ENCODE measurements at regions not wholly inside any gene's neighbourhood (a gene's known extent, or its start where the extent isn't known, plus 50 kb on each side); places are given as distances from the start of the nearest gene placed in this dataset.

DNA sequence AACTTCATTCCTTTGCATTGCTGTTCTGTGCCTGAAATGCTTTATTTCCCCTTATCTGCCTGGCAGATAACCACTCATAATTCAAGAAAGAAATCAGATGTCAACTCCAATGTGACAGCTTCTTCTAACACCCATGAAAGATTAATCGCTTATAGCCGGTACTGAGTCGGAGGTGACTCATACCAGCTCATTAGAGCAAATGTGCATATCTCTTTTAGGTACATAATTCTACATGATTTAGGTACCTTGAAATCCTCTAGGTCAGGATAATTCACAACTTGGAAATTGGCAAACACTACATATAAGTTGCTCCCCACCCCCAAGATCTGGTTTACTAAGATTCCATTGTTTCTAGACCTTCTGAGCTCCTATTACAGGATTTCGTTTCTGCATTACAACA, 554.4 kb upstream of the SORCS1 start:
- no peak for DNase-seq

DNA sequence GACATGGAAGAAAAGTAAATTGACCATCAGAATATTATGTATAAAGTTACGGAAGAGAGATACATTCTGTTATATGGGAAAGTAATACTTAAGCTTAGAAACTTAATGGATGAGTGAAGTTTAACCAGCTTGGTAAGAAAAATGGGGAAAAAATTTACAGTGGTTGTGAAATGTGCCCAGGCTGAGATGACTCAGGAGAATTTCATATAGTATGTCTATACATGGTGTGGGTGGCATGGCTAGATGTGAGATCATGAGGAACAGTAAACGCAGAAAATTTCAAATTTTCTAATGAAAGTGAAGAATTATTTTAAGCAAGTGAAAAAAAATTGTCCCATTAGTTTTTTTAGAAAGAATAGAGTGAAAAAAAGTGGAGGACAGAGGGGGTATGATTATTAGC, 552.5 kb upstream of the SORCS1 start:
- no peak for DNase-seq

DNA sequence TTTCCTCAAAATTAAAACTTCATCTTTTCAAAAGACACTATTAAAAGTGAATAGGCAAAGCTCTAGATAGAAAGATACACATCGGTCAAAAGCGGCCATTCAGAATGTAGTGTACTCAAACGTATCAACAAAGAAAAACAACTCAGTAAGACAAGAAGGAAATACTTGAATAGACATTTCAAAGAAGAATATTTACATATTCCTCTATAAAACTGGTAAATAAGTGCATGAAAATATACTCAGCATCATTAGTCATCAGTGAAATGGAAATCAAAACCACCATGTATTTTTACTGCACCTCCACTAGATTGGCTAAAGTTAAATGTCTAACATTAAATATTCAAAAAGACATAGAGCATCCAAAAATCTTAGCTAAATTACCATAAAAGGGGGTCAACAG, 551.1 kb upstream of the SORCS1 start:
- DNase-seq, result no peak

DNA sequence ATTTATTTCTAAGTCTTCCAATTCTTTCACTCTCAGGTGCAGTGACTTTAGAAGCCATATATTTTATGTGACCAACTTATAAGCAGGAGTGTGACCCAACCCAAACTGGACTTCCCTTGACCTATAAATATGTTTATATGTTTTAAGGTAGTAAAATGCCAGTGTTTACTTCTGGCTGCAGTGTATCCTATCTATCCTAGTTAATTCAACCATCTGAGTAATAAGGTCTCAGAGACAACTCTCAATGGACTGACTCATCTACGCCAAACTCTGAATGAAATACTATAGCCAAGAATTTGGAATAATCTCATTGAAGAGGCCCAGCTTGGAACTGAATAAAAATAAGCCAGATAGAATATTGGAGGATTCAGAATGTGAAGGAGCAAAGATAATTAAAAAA, 544.5 kb upstream of the SORCS1 start:
- DNase-seq, result no peak

DNA sequence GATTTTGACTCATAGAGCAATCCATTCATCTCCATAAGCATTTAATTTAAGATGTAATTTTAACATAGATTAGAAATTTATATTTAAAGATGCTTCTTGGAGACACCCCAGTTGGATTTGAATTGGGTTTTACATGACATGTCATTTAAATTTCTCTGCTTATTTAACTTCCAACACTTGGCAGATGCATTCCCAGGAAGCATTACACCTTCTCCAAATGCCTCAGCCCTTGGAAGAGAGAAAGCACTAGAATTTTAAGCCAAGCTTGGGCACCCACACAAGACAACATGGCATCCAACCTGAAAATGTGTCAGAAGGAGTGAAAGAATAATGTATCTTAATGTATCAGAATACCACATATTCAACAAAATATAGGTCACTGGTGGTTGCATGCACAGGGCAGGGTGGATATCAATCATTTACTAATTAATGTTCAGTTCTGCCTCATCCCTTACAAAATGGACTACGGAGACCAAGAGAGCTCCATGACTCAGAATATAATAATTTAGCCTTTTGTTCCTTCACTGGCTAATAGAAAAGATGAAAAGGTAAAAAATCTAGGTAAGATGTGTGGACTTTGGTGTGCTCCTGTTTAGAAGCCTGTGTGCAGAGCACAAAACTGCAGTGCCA, 541.7 kb upstream of the SORCS1 start:
- no peak for DNase-seq

DNA sequence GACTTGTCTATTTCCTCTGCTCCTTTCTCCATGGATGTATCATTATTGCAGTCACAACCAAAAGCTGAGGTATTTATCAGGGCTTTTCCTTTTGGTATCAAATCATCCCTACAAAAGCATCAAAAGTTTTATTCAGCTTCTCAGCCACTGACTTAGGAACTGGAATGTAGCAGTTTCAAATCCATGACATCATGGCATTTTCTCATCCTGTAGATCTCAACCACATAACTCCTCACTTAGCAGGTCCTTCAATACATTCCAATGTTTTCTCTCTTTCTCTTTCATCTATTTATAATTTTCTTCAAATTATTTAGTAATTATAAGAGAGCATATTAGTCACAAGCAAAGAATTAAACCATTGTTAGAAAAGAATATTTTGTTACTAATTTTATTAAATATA, 537.4 kb upstream of the SORCS1 start:
- no peak for DNase-seq

DNA sequence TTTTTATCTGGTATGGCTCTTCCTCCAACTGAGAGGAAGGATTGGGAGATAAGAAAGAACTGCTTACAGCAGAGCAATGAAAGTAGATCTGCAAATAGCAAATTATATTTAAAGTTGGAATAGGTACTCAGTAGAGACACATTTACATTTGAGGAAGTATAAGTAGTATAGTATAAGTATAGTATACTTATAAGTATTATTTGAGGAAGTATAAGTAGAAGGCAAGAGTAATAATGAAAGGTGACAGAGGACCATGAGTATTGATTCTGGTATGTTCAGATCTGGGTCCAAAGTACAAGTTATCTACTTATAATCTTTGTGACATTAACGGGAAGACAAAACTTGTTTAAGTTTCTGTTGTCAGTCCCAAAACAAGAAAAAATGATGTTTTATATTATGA, 527.6 kb upstream of the SORCS1 start:
- DNase-seq, result no peak

DNA sequence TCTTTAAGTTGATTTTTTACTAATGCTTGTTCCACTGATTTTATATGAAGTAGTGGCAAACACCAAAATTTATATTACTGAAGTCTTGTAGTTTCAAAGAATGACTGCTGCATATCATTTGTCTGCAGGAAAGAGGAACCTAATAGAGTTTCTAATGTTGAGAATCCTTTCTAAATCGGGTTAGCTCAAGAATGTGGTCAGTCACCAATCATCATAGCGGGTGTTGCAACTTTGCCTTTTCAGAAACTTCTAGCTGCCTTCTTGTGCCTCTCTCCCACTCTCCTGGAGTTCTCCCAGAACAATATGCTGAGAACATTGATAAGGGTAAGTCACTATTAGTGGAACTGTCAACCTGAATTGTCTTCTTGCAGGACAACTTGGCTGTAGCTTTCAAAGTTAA, 524.8 kb upstream of the SORCS1 start:
- DNase-seq, result no peak

DNA sequence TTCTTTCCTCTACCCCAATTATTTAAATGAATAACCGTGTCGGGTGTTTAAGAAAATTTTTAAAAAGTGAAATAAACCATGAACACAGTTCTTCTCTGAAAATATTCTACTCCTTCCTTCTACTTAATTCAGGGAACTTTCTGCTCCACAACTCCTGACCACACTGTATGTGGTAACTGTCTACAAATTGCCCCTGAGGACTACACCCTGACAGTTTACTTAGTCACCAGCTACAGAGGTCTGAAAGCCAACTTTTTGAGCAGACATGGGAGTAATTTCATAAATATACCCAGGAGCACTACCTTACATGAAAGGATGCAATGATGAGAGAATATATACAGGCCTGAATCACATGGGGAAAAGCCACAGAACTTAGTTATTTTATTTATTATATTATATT, 523.2 kb upstream of the SORCS1 start:
- DNase-seq, result no peak

DNA sequence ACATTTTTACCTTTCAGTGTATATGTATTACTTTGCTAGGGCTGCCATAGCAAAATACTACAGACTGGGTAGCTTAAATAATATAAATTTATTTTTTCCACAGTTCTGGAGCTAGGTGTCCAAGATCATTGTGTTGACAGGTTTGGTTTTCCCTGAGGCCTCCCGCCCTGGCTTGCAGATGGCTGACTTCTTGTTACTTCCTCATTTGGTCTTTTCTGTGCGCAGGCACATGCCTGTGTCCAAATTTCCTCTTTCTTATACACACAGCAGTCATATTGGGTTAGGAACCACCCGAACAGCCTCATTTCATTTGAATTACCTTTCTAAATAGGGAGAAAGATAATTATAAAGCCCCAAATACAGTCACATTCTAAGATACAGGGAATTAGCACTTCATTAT, 521.6 kb upstream of the SORCS1 start:
- no peak for DNase-seq

DNA sequence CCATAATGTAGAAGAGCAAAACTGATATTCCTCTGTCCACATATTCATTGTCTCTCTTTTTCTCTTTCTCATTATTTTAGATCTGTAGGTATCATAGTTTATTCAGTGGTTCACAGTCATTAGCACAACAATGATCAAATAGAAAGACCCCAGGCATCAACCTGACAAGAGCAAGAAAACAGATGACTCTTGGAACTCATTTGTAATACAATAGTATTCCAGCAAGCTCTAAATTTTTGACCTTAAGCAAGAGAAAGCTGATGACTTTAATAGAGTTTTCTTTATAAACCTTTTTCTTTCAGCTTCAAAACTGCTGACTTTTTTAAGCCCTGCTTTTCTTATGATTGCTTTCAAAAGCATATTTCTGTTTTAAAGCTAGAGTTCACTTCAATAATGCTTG, 507.5 kb upstream of the SORCS1 start:
- no peak for DNase-seq

DNA sequence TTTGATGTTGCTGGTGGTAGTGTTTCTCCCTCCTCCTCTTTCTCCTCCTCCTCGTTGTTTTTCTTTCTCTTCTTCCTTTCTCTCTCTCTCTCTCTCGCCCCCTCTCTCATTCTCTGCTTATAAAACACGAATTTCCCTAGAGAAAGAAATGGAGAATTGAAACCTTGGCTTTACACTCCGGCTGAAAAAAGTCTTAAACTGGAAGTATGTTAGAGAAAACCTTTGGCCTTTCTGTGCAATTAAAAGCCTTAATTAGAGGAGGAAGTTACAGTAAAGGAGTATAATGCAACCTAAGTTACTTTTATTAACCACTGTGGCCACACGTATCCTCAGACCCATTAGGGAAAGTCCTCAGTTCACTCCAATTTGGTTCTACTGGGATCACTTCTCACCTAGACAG, 501.7 kb upstream of the SORCS1 start:
- DNase-seq, result no peak

DNA sequence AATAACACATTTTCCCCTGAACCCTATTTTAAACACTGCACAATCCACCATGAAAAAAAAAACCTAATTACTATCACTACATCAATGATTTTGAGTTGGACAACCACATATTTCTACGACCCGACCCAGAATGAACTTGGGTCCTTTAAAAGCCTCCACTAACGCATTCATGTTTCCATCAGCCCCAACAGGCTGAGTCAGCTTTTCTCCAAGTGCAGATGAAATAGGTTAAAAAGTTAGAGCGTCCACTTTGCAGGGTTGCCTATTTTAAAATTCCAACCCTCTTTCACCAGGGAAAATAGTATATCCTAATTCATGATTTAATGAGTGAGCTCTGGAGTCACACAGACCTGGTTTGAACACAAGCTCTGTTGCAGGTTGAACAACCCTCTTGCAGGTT, 501.0 kb upstream of the SORCS1 start:
- DNase-seq, result no peak

DNA sequence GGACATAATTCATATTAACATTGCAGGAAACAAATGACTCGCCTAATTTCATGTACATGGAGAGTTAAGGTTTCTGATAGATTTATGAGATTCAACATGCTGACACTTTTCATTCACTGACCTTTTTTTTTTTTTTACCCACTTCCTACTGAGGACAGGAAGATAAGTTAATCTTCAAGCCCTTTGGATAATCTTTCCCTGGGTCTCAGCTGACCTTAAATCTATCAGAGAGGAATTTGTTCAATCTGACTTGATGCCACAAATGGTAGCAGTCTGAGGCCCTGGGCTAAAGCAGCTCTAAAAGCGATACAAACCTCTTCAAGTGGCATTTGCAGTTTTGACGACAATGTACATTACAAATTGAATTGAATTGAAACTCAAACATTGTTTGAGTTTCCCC, 493.3 kb upstream of the SORCS1 start:
- no peak for DNase-seq

DNA sequence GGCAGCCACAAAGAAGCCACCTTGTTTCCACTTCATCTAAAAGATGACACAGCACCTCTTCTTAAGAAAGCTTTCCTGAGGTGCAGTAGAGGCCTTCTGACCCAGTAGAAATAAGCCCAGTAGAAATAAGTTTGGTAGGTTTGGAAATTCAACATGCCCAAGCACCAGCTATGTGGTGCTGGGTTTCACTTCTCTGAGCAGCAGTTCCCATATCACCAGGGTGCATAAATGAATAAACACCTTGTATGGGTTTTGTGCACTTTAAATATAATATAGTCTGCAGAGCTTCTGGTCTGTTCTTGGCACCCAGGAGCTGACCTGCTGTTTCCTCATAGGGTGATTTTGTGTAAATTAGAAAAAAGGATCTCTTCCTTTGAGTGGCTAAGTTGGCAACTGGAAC, 492.4 kb upstream of the SORCS1 start:
- DNase-seq, result no peak

DNA sequence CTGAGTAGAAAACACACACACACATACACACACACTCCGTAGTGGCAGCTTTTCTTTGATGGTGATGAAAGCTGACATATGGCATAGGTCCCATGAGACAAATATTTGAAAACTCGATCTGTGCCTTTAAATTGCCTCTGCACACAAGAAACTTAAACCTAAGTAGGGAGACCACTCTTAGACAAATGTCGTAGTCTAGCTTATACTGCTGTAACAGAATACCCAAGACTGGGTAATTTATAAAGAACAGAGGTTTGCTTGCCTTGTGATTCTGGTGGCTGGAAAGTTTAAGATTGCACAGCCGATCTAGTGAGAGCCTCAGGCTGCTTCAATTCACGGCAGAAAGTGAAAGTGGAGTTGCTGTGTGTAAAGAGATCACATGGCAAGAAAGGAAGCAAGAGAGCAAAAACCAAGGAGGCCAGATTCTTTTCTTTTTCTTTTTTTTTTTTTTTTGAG, 489.4 kb upstream of the SORCS1 start:
- no peak for DNase-seq

DNA sequence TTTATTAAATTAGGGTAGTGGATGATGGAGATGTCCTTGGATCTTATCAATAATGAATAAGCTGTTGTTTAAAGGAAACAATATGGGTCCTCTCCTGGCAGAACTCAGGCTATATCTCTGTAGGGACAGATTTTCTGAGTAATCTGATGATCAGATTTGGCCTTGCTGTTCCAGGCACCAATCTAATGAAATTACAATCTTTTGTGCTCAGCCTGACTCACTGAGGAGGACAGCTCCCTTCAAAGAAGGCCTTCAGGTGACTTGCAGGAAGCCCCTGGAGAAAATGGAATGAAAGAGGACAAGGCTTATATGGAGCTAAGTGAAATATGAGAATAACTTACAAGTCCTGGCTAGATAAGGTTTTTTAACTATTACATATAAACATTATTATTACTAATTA, 486.4 kb upstream of the SORCS1 start:
- no peak for DNase-seq

DNA sequence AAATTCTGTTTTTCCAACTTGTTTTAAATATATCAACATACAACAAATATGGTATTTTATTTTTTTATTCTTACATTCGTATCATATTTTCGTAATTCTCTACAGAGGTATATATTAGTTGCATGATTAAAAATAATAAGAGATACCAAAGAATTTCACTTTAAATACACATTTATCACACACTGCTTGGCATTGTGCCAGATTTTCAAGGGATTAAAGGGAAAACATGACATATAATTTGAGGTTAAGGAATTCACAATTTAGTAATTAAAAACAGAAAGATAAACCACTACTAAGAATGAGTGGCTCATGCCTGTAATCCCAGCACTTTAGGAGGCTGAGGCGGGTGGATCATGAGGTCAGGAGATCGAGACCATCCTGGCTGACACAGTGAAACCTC, 484.7 kb upstream of the SORCS1 start:
- DNase-seq, result no peak

DNA sequence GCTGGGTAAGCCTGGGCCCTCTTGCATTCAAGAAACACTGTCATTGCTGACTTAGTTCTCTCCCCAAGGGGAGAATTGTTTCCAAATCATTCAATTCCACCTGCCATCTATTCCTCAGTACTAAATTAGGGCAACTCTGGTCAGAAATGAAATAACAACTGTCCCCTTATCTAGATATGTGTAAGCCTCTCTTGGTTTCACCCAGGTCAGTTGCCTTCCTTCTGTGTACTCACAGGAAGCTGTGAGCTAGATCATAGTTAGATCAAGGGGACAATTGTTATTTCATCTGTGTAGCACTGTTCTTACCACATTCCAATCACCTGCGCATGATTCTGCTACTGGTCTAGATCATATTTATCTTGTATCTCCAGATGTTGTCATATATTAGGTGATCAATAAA, 483.0 kb upstream of the SORCS1 start:
- DNase-seq, result no peak

DNA sequence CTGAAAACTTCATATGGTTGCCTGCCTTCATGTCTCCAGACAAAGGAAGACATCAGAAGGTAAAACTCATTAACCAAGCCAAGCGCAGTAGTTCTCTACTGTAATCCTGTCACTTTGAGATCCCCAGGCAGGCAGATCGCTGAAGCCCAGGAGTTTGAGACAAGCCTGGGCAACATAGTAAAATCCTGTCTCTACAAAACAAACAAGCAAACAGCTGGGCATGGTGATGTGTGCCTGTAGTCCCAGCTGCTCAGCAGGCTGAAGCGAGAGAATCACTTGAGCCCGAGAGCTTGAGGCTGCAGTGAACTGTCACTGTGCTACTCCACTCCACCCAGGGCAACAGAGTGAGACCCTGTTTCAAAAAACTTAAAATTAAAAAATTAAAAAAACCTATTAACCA, 467.4 kb upstream of the SORCS1 start:
- no peak for DNase-seq

DNA sequence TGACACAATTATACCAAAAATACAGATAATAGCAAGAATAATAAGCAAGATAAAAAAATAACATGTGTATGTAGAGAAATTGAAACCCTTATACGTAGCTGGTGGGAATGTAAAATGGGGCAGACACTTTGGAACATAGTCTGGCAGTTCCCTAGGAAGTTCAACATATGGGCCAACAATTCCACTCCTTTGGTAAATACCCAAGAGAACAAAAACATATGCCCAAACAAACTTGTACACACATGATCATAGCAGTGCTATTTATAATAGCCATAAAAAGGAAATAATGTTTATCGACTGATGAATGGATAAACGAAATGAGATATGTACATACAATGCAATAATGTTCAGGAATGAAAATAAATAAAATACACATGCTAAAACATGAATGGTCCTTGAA, 462.4 kb upstream of the SORCS1 start:
- no peak for DNase-seq

DNA sequence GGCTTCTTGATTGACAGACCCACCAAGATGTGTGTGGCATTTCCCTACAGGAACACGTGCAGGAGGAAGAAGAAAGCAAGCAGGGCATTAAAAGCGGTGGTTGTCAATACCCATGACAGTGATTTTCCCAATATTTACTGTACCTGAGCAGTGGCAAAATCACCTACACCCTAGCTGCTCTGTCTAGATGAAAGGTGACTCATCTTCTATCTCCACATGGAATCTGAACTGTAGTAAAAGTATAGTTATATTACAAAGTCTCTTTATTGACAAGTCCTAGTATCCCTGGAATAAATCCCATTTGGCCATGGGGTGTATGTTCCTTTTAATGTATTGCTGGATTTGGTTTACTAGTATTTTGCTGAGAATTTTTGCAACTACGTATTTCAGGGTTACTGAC, 458.8 kb upstream of the SORCS1 start:
- no peak for DNase-seq

DNA sequence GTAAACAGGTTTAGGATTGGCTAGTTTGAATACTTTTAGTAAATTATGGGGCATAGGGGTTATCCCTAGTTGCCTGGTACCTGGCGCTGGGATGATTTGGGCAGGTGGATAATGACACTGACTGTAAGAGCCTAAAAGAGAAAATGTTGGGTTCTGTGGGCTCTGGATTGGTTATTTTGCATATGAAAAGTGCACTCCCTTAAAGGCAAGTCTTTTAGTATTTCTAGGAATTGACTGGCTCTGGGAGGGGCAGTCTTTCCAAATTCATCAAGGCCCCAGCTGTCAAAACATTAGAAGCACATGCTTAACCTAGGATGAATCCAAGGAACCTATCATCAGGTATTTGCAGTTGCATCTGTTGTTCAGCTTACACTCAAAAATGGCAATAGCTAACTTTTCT, 454.6 kb upstream of the SORCS1 start:
- no peak for DNase-seq

DNA sequence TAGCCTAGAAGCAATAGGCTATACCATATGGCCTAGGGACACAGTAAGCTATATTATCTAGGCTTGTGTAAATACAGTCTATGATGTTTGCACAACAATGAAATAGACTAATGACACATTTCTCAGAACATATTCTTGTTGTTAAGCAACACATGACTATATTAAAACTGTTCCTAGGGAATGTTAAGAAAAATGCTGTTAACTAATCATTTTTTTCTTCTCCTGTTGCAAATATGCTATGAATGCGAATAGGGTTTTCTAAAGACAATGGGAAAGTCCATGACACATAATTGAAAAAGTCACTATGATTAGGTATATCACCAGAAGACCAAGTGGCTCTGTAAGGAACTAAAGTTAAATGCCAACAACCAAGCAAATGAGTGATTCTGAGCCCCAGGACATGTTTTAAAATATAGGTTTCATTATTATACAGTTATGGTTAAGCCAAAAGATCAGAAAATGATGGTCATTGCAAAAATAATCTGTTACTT, 454.0 kb upstream of the SORCS1 start:
- DNase-seq, result no peak
